AG04450 (cell line): ENCODE measurements at regions not wholly inside any gene's neighbourhood (a gene's known extent, or its start where the extent isn't known, plus 50 kb on each side); places are given as distances from the start of the nearest gene placed in this dataset.

Experiments used
- CTCF ChIA-PET: fragments of 300-600, 350-600 bp; formaldehyde crosslinking; extraction: SDS; loops from one replicate; lab custom pipeline; 2022; ENCODE audit warnings: antibody characterized with exemption, inconsistent platforms; lab: Charles Lee
- POLR2A ChIA-PET: fragments of 350-600 bp; formaldehyde crosslinking; extraction: SDS; loops from one replicate; lab custom pipeline; 2021; ENCODE audit warnings: antibody characterized with exemption, inconsistent platforms; lab: Yijun Ruan, JAX
- DNase-seq: peaks from one replicate; pipeline ENCODE4 v3.0.0-alpha.2; 2011; ENCODE audit warnings: low read depth, low spot score
- H3K27ac ChIP-seq: one replicate; pipeline ENCODE4 v1.5.1; 2012; ENCODE audit warnings: low read depth, low read length, control low read depth
- H3K27me3 ChIP-seq: one replicate; pipeline ENCODE4 v1.6.0; 2012; ENCODE audit warnings: low read length; ENCODE audit not compliant: control insufficient read depth, insufficient read depth
- H3K4me3 ChIP-seq: 2 replicates; pipeline ENCODE4 v1.5.1; 2011; ENCODE audit warnings: mild to moderate bottlenecking, low read depth, low read length, control low read depth
- H3K9me3 ChIP-seq: 2 replicates; pipeline ENCODE4 v1.5.1; 2012; ENCODE audit warnings: low read length; ENCODE audit not compliant: control insufficient read depth, insufficient read depth
- CTCF ChIP-seq: IDR thresholded peaks from 2 replicates; pipeline ENCODE4 v1.5.1; 2011; ENCODE audit warnings: low read depth, low read length, control low read depth, inconsistent platforms

GRCh38 chr4:58192217-58192616, 1082.0 kb upstream of the IGFBP7 start:
- H3K27me3 ChIP-seq = no peaks in the 10 kb centered on the region
- CTCF ChIA-PET = no interaction called here
- POLR2A ChIA-PET = no interaction called here
- TF ChIP-seq CTCF = no peak
- no peak overlapping the region for H3K27ac ChIP-seq
- H3K4me3 ChIP-seq = no peak overlapping the region
- no peak for DNase-seq
- peaks cover 16% of the 10 kb centered on the region for H3K9me3 ChIP-seq

GRCh38 chr4:58191109-58191508, 1080.9 kb upstream of the IGFBP7 start:
- ChIA-PET CTCF (no interaction called here), POLR2A (no interaction called here)
- Histone ChIP-seq H3K4me3 (no peak overlapping the region), H3K27me3 (no peaks in the 10 kb centered on the region), H3K9me3 (peaks cover 16% of the 10 kb centered on the region), H3K27ac (no peak overlapping the region)
- no peak for TF ChIP-seq CTCF
- no peak for DNase-seq

GRCh38 chr4:58188316-58188715, 1078.1 kb upstream of the IGFBP7 start:
- H3K27ac ChIP-seq = no peak overlapping the region
- TF ChIP-seq CTCF = no peak
- no peak for DNase-seq
- peaks cover 16% of the 10 kb centered on the region for H3K9me3 ChIP-seq
- POLR2A ChIA-PET = no interaction called here
- H3K27me3 ChIP-seq = no peaks in the 10 kb centered on the region
- CTCF ChIA-PET = no interaction called here
- H3K4me3 ChIP-seq = no peak overlapping the region

- ChIA-PET POLR2A (no interaction called here), CTCF (no interaction called here)
- no peaks in the 10 kb centered on the region for H3K27me3 ChIP-seq
- H3K9me3 ChIP-seq = peaks cover 6% of the 10 kb centered on the region
- no peak for DNase-seq
- H3K4me3 ChIP-seq = no peak overlapping the region
- no peak for TF ChIP-seq CTCF
- H3K27ac ChIP-seq = no peak overlapping the region
Measured at GRCh38 chr4:58175024-58175423, 1064.8 kb upstream of the IGFBP7 start.

DNA sequence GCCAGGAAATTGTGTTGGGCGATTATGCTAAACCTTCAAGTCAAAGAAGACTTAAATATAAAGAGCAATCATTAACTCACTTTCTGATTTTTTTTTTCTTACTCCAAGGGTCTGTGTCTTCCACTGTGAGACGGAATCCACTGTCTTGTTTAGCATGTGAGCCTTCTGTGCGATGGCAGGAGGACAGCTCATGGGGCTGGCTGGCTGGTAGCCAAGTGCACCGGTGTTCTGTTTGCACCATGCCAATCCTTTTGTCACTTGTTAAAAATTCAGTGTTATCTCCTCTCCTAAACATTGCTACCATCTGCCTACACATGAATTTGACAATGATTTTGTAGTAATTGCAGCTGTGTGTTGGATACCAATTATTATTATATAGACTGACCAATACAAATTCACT, 1056.3 kb upstream of the IGFBP7 start:
- no peak for DNase-seq
- POLR2A ChIA-PET = no interaction called here
- Histone ChIP-seq H3K27me3 (no peaks in the 10 kb centered on the region), H3K4me3 (no peak overlapping the region), H3K27ac (no peak overlapping the region), H3K9me3 (peaks cover 2% of the 10 kb centered on the region; the same call in 1 of the 2 replicates)
- TF ChIP-seq CTCF = no peak
- CTCF ChIA-PET = interaction anchor here (0.6 kb wide), 1 partner anchor 10 kb away, joined by 3 read pairs; no protein-coding TSS in a partner anchor
